ENCODE measurements at regions not wholly inside any gene's neighbourhood (a gene's known extent, or its start where the extent isn't known, plus 50 kb on each side); places are given as distances from the start of the nearest gene placed in this dataset.

DNA sequence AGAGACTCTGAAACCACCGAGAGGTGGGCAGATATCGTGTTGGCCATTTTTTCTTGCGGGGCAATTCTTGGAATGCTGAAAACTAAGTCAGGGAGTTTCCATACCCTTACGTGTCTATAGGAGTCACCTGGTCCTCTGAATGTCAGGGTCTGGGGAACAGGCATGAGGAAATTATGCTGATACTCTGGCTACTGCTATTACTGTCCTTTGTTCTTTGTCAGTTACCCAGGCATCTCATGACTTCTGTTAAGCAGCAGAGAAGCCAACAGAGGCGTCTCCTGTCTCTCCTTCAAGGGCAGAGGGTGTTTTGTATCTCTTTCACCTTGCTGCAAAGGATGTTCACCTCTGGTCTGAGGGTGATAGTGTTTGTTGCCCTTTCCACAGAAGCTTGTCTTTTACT is 559.5 kb upstream of the CCDC54 start:
- in situ Hi-C loops (cut with HindIII; ENCODE audit: low sequenced_read_pairs): no loop called here
- DNase-seq (ENCODE audit: low spot score): no peak

DNA sequence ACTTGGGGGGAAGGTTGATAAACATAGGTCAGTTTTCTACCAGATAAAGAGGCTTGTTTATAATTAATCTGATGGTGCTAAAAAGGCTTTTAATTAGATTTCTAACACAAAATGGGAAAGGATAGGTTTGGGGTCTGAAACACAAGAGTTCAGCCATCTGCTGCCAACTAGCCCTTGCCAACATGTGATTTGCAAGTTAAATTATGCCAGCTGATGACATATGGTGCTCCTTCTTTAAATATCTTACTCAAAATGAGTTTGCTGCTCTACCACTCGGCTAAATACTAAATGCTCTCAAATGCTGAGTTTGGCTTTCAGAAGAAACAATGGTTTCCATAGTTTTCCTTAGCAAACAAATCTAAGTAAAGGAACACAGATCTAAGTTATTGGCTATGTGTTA is 557.8 kb upstream of the CCDC54 start:
- DNase-seq (ENCODE audit: low spot score): peak; percentile 67
- in situ Hi-C loops (cut with HindIII; ENCODE audit: low sequenced_read_pairs): no loop called here

DNA sequence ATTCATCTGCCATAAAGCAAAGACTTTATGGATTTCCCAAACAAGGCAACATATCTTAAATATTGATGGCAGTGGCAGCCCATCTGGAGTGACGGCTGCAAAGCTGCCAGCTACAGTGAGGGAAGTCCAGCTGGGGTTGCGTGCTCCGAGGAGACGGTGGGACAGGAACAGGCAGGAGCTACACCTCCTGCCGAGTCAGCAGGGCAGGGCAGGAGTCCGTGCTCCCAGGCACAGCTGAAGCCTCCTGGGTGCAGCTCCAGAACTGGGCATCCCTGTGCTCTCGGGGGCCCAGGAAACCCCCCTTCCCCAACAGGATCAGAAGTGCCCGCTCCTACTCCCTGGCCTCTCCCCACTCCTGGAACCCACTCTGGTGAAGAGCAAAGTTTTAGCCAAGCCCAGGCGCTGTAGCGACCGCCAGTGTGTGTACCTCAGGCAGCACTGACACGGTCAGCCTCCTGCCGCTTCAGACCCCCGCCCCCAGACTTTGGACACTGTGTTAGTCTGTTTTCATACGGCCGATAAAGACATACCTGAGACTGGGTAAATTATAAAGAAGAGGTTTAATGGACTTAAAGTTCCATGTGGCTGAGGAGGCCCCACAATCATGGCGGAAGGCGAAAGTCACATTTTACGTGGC is 556.4 kb upstream of the CCDC54 start:
- in situ Hi-C loops (cut with HindIII; ENCODE audit: low sequenced_read_pairs): no loop called here
- no peak for DNase-seq (ENCODE audit: low spot score)

DNA sequence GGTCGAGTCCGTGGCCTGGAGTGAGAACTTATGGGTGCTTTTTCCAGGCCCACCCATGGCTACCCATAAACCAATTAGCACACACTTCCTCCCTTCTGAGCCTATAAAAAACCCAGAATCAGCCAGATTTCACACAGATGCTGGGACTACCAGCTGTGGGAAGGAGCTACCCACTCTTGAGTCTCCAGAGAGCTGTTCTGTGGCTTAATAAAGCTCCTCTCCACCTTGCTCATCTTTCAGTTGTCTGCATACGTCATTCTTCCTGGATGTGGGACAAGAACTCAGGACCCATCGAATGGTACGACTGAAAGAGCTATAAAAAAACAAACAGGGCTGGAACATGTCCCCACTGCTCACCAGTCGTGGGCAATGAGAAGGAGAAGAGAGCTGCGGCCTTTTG is 555.4 kb upstream of the CCDC54 start:
- DNase-seq (ENCODE audit: low spot score): no peak
- in situ Hi-C loops (cut with HindIII; ENCODE audit: low sequenced_read_pairs): no loop called here

DNA sequence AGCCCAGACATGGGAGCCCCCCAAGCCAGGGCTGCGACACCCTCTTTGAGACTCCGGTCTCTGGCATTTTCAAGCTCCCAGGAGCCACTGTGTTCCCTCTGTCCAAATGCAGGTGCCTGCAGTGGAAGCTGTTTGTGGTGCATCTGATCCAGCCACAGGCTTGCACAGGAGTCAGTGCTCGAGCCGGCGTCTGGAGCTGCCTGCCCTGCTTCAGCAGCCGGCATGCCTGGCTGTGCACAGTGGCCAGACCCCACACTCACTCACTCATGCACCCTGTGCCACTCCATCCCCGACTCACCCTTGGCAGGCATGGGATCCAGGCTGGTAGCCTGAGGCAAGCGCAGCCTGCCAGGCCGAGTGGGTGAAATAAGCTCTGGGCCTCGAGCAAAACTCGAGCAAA is 555.0 kb upstream of the CCDC54 start:
- DNase-seq (ENCODE audit: low spot score): no peak
- in situ Hi-C loops (cut with HindIII; ENCODE audit: low sequenced_read_pairs): no loop called here

DNA sequence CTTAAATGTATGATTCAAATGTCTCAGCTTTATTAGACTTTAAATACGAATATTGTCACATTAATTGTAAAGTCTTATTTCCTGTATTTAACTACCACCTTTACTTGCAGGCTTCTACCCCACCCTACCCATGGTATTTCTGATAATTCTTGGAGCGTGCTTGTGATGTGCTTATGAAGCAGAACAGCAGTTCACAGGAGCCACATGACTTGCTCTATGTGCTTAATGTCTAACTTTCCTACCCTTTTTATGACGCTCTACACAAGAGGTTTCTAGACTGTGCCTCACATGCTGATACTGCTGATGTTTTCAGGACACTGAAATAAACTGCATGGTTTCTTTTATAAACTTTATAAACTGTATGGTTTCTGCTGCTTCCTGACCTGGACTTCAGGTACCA is 553.5 kb upstream of the CCDC54 start:
- no peak for DNase-seq (ENCODE audit: low spot score)
- in situ Hi-C loops (cut with HindIII; ENCODE audit: low sequenced_read_pairs): no loop called here

DNA sequence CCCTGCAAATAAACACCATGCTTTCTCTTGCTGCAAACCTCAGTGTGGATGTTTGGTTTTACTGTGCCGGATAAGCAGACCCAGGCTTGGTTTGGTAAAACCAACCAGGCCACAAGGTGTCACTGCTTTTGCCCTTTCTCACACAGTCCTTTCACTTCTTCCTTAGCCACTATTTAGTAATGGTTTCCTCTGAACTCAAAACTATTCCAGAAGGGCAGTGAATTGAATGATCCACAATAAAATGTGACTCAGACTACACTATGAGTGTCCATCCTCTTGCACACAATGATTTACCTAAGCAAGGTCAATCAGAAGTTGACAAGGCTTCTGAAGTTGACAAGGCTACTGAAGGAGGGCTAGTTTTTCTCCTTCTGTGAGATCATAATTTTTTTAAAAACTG is 552.4 kb upstream of the CCDC54 start:
- in situ Hi-C loops (cut with HindIII; ENCODE audit: low sequenced_read_pairs): no loop called here
- no peak for DNase-seq (ENCODE audit: low spot score)

DNA sequence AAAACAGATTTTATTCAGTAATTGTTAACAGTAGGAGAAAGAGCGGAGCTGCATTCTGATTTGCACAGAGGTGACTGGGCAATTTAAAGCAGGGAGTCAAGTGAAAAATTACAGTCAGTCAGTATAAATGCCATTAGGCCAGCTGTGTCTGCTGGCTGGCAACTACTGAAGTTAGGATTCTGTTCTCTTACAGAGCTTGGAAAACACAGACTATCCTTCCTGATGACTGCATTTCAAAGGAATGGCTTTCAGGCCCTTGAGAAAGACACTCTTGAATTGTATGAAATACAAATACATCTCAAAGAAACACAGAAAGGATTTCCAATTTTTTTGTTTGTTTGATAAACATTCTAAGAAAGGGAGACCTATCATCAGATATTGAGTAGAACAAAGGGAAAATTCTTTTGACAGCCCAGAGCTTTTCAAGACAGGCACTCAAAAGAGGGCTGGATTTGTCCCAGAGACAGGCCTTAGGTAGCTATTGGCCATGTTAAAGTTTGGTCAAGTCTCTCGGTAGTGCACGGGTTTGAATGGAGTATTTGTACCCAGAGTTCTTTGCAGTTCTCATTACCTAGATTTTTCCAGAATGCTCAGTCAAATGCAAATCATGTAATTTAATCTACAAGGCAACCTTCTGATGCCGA is 551.2 kb upstream of the CCDC54 start:
- in situ Hi-C loops (cut with HindIII; ENCODE audit: low sequenced_read_pairs): no loop called here
- DNase-seq (ENCODE audit: low spot score): no peak

DNA sequence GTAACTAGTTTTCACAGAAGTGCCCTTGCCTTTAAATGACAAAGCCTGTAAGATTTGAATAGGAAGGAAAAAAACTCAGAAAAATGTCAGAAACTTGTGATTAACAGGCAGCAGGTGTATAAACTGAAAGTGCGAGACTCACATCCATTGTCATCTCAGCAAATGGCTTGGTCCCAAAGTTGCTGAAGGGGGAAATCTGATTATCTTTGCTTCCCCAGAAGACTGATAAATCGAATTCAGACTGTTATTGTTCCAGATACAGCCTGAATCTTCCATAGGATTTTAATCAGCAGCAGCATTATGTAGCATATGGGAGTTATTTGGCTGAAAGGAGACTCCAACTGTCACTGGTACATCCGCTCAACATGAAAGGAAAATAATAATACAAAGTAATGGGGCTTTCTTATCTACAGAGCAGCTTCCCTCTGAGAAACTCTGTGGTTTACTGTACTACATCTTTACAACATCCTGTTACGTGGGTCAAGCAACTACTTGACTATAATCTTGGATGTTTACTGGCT is 550.4 kb upstream of the CCDC54 start:
- in situ Hi-C loops (cut with HindIII; ENCODE audit: low sequenced_read_pairs): no loop called here
- DNase-seq (ENCODE audit: low spot score): no peak

DNA sequence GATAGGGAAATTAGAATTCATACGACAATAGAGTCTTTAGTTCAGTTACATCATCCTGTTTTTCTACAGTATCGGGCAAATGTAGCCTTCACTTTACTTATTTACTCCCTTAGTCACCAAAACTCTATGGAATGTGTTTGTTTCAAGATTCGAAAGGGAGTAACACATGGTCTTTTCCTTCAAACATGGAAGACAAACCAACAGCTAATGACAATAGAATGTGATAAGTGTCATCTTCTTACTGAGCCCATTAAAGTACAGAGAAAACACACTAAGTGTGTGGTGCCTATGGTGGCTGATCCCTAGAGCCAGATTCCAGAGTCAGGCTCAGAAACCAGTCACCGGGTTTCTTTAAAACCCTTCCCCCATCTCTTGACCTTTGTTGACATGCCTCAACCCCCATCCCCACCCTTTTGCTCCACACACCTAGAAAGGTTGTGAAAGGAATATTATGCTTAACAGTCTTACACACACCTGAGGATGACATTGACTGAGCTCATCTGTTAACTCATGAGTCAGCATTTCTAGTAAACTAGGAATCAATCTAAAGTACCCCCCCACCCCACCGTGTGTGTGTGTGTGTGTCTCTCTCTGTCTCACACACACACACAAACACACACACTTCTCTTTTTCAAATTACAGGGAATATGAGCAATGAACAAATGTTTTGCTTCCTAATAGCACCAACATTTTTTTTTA is 549.6 kb upstream of the CCDC54 start:
- in situ Hi-C loops (cut with HindIII; ENCODE audit: low sequenced_read_pairs): no loop called here

DNA sequence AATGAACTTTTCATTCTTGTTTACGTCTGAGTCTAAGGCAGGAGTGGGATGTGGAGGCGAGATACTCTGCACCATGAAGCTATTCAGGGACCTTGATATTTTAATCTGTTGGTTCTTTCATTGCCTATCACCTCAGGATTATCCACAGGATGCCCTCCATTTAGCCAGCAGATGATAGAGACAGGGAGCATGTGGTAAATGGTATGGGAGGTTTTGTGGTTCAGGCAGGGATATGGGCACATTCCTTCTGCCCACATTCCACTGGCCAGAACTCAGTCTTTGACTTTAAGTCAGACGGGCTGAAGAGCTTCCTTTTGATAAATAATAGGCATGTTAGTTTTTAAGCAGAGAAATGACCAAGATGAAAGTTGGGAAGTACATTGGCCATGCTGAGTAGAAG is 548.0 kb upstream of the CCDC54 start:
- no peak for DNase-seq (ENCODE audit: low spot score)
- in situ Hi-C loops (cut with HindIII; ENCODE audit: low sequenced_read_pairs): no loop called here

More for the DNA sequence above, 549.6 kb upstream of the CCDC54 start:
- no peak for DNase-seq (ENCODE audit: low spot score)

DNA sequence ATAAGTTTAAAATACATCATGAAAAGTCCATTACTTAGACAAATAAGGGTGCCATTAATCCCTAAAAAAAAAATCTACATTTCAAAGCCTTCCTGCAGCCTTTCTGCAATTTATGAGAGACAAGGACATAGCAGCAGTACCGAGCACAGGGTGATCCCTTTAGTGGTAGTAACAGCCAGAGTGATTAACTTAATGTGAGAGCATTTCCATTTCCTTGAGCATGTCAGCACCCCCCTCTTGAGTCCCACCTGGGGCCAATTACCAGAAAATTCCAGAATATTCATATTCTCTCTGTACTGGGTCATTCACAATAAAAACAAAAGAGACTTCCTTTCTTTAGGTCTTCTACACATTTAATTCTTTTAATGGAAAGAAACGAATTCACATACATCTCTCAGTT is 546.9 kb upstream of the CCDC54 start:
- DNase-seq (ENCODE audit: low spot score): no peak
- in situ Hi-C loops (cut with HindIII; ENCODE audit: low sequenced_read_pairs): no loop called here

DNA sequence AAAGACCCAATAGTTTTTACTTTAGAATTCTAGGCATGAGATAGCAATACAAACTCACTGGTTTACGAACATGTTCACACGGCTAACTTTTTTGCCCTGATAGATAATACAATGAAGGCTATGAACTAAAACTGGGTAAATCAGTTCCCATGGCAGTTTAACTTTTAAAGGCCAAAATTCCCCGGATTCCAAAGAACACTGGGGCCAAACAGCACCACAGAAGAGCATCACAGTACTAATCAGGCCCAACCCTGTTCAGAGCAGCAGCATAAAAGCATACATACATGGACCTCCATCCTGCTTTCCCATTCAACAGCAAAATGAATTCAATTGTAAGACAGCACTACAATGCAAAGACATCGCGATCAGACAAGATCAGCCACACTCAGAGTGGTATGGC is 540.3 kb upstream of the CCDC54 start:
- DNase-seq (ENCODE audit: low spot score): no peak
- in situ Hi-C loops (cut with HindIII; ENCODE audit: low sequenced_read_pairs): no loop called here

DNA sequence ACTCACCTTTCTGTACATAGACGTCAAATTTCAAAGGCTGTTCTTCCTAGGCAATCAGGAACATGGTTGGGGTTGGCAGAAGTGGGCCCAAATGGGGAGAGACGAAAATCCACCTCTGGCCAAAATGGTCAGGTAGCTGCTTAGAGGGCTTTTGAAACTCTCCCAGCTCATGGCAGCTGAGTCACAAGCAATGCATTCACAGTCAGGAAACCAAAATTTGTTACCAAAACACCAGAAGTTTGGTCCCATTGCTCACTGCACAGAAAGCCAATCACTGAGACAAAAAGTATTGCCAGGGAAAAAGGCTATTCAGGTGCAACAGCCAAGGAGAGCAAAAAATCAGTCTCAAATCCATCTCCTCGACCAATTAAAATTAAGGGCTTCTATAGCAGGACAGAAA is 539.6 kb upstream of the CCDC54 start:
- in situ Hi-C loops (cut with HindIII; ENCODE audit: low sequenced_read_pairs): no loop called here

DNA sequence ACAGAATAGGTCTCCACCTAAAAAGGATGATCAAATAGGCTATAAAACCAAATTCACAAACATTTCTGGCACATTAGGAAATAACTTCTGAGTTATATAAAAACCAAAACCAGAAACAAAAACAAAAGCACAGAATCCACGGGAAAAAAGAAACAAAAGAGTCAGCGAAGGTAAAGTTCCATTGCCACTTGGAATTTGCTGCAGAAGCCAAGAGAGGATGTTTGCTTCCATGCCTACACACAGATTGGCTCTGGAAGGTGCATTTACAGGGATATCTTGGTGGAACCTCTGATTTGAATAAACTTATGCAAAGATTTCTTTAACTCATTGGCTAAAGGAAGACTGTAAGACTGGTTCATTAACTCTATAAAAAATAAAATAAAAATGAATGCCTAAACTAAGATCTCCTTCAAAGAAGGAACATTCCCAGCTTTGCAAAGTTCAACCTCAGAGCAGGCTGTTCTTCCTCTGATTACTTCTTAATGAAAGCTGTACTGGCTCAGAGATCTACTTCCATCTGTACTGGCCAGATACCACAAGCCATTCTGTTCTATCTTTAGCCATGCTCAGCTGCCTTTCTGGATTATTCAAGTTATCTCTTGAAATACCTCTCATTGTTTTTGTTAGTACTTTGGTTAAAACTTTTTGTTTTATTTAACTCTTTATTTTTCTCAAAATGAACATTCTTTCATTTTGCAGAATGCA is 537.5 kb upstream of the CCDC54 start:
- no peak for DNase-seq (ENCODE audit: low spot score)
- in situ Hi-C loops (cut with HindIII; ENCODE audit: low sequenced_read_pairs): no loop called here

More for the DNA sequence above, 539.6 kb upstream of the CCDC54 start:
- DNase-seq (ENCODE audit: low spot score): no peak

DNA sequence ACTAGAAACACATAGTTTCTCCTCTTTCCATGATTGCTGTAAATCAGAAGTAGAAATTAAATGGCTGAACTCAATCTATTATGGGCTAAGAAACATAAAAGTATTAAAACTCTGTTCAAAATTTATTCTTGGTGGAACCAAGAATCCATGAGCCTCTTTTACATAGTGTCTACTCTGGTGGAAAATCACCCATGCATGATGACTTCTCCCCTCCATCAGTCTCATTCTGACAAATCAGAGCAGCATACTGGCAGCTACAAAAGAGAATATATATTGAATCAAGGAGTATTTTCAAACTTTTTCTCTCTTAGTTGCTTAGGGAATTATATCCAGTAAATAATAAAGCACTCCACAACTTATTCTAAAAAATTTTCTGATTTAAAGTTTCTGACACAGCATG is 536.9 kb upstream of the CCDC54 start:
- DNase-seq (ENCODE audit: low spot score): no peak
- in situ Hi-C loops (cut with HindIII; ENCODE audit: low sequenced_read_pairs): no loop called here

DNA sequence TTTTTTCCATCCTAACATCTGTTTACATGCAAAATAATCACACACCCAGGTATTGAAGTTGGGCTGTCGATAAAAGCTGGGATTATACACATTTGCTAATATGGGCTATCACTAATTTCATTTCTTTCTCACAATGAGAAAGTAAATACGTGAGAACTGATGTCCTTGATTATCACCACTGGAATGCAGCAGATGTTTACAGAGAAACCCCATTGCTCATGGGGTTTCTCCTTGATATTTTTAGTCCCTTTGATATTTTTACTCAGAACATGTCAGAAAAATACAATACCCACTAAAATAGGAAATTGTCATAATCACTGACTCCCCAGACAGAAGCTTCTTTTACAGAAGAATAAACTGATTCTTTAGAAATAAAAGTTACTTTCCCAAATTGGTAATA is 535.1 kb upstream of the CCDC54 start:
- DNase-seq (ENCODE audit: low spot score): no peak
- in situ Hi-C loops (cut with HindIII; ENCODE audit: low sequenced_read_pairs): no loop called here

DNA sequence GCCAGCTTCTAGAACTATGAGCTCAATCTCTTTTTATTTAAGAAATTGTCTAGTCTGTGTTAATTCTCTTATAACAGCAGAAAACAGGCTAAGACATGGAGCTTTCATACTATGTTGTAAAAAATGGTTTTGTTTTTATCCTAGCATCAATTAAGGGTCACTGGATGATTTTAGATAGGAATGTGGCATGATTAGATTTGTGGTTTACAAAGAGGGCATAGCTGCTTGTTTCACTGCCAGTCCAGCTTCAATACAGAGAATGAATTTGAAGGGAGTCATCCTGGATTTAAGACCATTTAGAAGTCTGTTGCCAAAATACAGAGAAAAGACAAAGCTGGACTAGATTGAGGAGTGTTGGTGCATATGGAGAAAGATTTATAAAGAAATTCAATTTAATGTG is 532.6 kb upstream of the CCDC54 start:
- in situ Hi-C loops (cut with HindIII; ENCODE audit: low sequenced_read_pairs): no loop called here
- DNase-seq (ENCODE audit: low spot score): no peak

DNA sequence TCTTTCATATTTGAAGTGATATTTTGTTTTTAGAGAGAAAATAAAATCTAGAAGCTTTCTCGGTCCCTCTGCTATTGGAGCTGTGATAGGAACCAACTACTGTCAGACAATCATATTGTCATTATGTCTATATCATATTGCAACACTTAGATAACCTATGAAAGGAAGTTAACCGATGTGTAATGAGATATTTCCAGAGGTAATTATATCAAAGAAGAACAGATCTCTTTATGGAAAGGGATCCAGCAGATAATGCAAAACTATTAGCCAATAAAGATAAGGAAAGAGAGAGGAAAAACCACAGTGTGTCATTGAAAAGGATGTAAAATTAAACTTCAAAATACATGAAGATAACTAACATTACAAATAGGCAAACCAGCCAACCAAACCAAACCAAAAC is 529.1 kb upstream of the CCDC54 start:
- in situ Hi-C loops (cut with HindIII; ENCODE audit: low sequenced_read_pairs): no loop called here
- DNase-seq (ENCODE audit: low spot score): no peak

DNA sequence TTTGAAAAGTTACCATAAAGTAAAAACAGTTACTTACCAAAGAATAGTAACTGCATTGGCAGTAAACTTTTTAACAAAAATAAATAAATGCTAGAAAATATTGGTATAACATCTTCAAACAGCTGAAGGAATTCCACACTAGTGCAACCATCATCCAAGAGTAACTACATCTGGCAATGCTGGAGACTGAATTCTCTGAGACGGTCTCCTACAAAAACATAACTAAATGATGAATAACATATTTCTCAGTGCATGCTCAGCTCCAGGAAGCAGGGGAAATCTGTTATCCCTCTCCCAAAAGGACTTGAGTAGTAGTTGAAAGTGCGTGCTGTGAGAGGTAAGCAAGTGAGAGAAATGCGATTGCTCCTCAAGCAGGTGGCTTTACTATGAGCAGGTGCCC is 526.8 kb upstream of the CCDC54 start:
- in situ Hi-C loops (cut with HindIII; ENCODE audit: low sequenced_read_pairs): no loop called here
- no peak for DNase-seq (ENCODE audit: low spot score)
